HG02852 (cell line): ENCODE measurements at regions not wholly inside any gene's neighbourhood (a gene's known extent, or its start where the extent isn't known, plus 50 kb on each side); places are given as distances from the start of the nearest gene placed in this dataset.

Experiments
- ATAC-seq: cut with Tn5 transposase; IDR thresholded peaks from one replicate; pipeline ENCODE4 v1.9.1; 2021; ENCODE audit warnings: mild to moderate bottlenecking, moderate library complexity; ENCODE audit not compliant: unreplicated experiment

- ATAC-seq = no peak
Measured at GRCh38 chr12:98053202-98053601, 462.2 kb upstream of the TMPO start.

GRCh38 chr12:98057701-98058100 is 457.7 kb upstream of the TMPO start:
- ATAC-seq = no peak

GRCh38 chr12:98058213-98058612 is 457.2 kb upstream of the TMPO start:
- ATAC-seq = no peak

DNA sequence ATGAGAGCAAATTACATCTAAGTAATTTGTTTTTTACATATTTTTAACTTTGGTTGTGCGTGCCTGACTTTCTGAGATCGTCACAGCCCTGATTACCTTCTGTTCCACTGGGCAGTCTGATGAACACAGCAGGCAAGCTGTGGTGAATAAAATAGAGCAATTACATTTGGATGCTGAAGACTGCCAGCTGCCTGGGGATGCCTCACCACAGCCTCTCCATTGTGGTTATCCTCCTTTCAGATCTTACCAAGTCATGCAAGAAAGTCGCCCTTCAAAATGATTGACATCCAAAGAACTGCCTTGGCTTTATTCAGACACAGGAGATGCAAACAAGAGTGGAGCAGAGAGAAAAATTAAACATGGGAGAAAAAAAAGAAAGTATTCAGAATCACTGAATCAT is 456.6 kb upstream of the TMPO start:
- no peak for ATAC-seq

DNA sequence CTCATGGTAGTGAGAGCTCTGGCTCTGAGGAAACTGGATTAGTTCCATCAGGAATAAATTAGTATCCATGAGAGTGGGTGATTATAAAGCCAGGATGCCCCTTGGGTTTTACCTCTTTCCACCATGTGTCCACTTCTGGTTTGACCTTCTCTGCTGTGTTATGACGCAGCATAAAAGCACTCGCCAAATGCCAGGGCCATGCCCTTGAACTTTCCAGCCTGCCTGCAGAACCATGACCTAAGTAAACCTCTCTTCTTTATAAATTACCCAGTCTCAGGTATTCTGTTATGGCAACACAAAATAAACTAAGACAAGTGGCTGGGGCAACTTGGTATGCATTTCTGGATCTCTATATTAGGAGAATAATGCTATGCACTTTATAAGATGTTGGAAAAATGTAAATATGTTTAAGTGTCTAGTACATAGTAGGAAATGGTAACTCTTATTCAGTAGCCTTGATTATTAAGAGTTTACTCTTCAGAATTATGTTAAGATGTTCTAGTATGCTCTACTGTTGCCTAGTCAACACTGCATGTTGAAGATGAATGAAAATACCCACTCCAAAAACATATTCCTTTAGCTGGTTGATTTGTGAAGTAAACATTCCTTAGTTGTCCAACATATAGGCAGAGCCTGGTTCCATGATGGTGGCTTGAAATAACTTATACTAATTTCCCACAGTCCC is 455.6 kb upstream of the TMPO start:
- no peak for ATAC-seq

- no peak for ATAC-seq
Measured at GRCh38 chr12:98060411-98060810, 455.0 kb upstream of the TMPO start.

DNA sequence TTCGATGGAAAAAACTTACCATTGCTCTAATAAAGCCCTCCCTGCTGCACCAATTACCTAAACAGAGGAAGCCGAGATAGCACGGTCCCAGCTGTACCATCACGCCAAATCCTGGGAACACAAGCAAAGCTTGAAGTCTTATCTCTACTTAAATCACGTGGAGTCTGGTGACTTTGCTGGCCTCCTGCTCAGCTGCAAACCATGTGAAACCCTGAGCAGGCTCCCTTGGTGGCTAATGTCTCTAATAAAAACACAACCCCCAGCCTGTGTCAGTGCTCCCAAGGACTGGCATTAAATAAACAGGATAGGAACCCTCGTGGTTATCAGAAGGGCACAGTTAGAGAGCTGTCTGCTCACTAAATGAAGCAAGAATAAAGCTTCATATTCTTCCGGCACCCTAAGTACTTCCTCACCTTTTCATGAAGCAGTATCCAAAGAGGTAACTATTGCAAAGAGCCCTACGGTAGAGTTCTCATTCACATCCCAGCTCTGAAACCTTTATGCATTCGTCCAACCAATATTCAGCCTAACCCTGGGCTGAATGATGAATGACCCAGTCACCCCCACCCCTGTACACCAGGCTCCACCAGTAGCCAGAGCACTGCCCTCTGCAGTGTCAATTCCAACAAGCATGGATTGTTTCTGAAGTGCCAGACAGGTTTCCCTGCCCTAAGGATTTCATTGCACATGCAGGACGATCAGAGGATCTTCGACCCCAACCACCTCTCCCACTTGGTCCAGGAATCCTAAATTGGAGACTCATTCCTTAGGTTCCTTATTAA is 452.7 kb upstream of the TMPO start:
- no peak for ATAC-seq

DNA sequence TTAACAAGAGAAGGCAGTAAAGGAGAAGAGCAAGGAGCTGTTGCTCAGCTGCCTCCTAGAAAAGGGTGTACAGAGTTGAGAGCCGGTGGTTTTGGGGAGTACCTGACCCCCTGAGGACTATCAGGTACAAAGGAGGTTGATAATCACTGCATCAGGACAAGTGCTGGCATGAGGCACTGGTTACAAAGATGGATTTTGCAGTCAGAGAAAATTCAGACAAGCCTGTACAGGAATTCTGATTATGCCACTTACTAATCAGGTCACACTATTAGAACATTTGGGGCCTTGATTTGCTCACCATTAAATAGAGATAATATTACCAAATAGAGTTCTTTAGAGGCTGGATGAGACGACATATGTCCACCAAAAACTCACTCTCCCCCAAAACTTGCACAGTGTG is 450.9 kb upstream of the TMPO start:
- no peak for ATAC-seq

DNA sequence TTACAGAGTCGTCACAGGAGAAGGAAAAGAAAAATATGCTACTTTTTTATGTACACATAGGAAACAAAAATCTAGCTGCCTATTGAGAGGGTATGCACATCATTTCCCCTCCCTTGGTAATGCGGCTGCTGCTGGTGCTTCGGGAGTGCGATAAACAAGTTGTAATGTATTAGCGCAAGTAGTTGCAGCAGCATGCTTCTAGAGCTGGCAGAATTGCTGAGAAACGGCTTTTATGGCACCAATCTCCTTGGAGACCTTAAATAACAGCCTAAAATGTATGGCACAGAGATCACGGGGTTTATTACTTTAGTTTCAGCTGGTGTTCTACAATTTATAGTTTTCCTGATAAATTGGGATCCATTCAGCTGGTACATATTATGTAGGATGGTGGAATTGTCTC is 447.6 kb upstream of the TMPO start:
- no peak for ATAC-seq

GRCh38 chr12:98073610-98074009 is 441.8 kb upstream of the TMPO start:
- no peak for ATAC-seq

GRCh38 chr12:98074286-98074685 is 441.1 kb upstream of the TMPO start:
- ATAC-seq = no peak

DNA sequence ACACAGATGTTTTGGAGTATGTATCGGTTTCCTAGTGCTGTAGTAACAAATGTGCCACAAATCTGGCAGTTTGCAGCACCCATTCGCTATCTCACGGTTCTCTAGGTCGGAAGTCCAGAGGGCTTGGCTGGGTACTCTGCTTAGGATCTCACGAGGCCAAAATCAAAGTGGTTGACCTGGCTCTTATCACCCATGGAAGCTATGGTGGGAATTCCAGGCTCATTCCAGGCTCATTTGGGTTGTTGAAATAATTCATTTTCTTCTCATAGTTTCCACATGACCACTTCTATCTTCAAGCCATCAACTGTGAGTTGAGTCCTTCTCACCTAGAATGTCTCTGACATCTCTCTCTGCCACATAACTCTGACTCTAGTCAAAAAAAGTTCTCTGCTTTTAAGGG is 431.0 kb upstream of the TMPO start:
- no peak for ATAC-seq

DNA sequence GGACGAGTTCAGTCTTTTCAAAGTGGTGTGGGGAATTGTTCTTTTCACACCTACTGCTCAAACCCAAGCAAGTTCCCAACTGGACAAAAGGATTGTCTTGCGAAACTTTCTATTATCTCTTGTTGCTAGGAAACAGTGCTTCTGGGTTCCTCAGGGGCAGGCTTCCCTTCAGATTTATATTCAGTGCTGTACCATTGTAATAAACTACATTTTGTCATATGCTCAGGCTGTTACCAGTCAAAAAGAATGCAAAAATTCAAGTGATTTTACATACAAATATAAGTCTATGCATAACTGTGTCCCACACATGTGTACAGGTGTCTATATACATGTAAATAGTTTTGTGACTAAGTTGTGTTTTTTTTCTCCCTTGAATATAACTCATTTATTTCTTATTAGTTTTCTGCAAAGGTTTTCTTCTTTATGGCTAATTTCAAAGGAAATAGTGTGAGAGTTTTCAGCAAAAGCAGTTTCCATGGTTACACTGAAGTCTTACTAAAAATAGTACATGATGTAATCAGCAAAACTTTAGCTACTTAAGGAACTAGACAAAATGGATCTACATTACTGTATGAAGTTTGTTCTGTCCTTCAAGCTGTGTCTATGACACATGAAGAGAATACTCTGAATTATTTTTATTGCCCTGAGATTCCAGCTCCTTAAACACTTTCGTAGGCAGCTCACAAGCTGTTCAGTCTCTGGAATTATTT is 430.2 kb upstream of the TMPO start:
- ATAC-seq = no peak

DNA sequence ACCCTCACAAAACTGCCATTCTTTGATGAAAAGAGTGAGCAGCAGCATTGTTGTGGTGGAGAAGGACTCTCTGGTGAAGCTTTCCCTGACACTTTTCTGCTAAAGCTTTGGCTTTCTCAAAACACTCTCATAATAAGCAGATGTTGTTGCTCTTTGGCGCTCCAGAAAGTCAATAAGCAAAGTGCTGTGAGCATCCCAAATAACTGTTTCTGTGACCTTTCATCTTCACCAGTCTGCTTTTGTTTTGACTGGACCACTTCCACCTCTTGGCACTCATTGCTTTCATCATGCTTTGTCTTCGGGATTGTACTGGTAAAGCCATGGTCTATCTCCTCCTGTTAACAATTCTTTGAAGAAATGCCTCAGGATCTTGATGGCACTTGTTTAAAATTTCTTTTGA is 424.7 kb upstream of the TMPO start:
- ATAC-seq = no peak

GRCh38 chr12:98096436-98096835 is 419.0 kb upstream of the TMPO start:
- no peak for ATAC-seq

DNA sequence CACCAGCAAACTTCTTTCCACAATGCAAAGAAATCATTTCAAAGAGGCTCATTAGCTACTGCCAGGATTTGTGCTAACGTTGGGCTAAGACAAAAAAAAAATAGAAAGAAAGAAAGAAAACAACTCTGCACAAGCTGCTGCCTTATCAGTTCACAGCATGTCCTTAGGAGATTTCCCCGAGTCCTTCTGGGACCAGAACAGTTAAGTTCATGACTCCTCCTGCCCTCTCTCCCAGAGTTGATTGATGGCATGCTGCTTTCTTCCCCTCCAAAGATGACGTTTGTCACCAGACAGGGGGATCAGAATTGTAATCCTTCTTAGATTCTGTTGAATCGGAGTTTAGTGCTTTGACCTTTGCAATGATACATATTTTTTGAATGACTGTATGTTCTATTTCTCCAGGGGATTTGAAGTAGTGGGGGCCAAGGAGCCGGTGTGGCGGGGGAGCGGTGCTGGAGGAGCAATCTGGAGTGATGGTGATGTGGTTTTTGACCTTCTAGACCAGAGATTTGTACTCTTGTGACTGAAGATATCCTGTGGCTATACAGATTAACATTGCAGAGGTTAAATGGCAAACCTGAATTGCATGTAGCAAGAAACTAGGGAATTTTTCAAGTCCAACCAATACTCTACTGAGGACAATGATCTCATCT is 409.2 kb upstream of the TMPO start:
- ATAC-seq = no peak

GRCh38 chr12:98109266-98109665 is 406.1 kb upstream of the TMPO start:
- no peak for ATAC-seq

DNA sequence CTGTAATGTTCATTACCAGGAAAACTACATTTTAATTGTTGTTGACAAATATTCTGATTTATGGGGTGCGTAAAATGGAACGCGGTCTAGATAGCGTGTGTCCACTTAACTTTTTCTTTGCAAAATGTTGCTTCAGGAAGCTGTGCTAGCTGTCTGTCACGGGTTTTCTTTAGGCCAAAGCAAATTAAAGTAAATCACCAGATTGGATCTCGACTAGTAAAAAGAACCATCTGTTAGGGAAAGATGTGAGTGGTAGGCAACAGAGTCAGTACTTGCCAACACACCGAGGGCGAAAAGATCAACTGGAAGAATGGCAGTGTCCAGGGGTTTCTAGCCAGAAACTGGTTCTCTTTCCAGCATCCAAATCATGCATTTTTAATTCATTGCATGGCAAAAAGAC is 404.9 kb upstream of the TMPO start:
- no peak for ATAC-seq

DNA sequence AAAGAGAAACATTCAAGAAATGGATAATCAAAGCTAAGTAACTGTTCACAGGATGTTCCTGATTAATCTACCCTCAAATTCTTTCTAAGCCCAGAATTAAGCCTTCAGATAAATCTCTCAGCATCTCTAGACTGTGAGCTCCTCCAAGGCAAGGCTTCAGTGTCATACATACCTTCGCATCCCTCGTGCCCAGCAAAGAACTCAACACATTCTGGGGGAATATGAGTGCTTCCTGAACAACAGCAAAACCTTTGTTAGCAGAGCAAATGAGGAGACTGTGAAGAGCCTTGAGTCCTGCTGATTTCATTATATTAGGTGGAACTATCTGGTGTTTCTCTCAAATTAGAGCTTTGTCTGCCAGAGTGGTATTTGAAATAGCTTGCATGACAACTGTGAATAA is 401.8 kb upstream of the TMPO start:
- no peak for ATAC-seq

DNA sequence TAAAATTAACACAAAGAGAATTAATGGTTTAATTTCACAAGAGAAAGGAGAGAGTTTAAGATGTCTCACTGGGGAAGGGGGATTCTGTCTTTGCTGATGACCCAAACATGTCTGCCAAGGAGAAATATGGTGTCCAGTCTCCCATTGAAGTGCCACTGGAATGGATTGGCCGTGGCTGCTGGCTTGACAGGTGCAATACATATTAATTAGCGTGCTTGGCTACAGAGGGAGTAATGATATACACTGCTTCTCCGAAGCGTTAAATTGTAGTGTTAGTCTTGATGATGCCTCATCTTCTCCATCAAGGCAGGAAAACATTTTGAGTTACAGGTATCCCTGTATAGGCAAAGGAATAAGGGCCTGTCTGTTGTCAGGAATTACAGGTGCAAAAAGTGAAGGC is 393.4 kb upstream of the TMPO start:
- no peak for ATAC-seq

DNA sequence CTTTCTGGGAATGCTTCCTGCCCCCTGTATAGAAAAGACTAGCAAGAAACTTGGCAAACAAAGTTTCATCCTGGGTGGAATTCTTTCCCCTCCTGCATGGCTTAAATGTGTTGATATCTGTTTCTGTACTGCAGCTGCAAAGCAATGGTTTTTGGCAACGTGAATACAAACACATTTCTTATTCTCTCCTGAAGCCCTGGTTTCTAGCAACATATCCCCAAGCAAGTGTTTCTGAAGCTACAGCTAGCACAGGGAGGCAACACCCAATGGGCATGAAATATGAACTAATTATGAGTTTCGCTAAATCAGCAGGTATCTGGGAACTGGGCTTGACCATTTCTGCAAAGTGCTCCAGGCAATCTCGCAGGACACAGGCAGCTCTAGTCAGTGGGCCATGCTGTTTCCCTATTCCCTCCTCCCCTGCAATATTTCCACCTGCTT is 392.3 kb upstream of the TMPO start:
- ATAC-seq = no peak
